Endothelial cell of umbilical vein (primary cell): ENCODE measurements at regions not wholly inside any gene's neighbourhood (a gene's known extent, or its start where the extent isn't known, plus 50 kb on each side); places are given as distances from the start of the nearest gene placed in this dataset.

Source experiments
- BruUV-seq: library from RNA; stranded (reverse); fragments of 400-500 nt; replicated peaks from 2 replicates; lab custom pipeline; 2021; lab: Mats Ljungman, UMichigan
- CTCF ChIA-PET: fragments of 300-600, 350-600 bp; sonication (Branson Sonifier 250); formaldehyde crosslinking; loops from one replicate; lab custom pipeline; 2021; ENCODE audit warnings: antibody characterized with exemption, inconsistent platforms; lab: Charles Lee
- POLR2A ChIA-PET: fragments of 300-600, 350-600 bp; sonication (Branson Sonifier 250); formaldehyde crosslinking; loops from one replicate; lab custom pipeline; 2021; ENCODE audit warnings: antibody characterized with exemption, inconsistent platforms; lab: Charles Lee
- DNase-seq: peaks from one replicate; pipeline ENCODE4 v3.0.0-alpha.2; 2011; ENCODE audit warnings: low read depth, low spot score
- FAIRE-seq: peaks from 2 replicates; lab custom pipeline; 2011; peaks lifted over from hg19 to GRCh38; lab: Jason Lieb, UNC
- H2AFZ ChIP-seq: 2 replicates; pipeline ENCODE4 v1.6.0; 2012; ENCODE audit warnings: low read depth, low read length, control low read depth, inconsistent platforms
- H3K27ac ChIP-seq: 2 replicates; pipeline ENCODE4 v1.5.1; 2011; ENCODE audit warnings: low read depth, mild to moderate bottlenecking, control low read depth, low read length, moderate library complexity; ENCODE audit not compliant: insufficient read depth
- H3K27me3 ChIP-seq, 2 experiments: 2 replicates each; pipeline versions ENCODE4 v1.6.0 to v1.6.1; 2011; ENCODE audit warnings: low read length in 2 of 2, mixed read lengths in 1 of 2; ENCODE audit not compliant: control insufficient read depth in 2 of 2, insufficient read depth in 2 of 2
- H3K36me3 ChIP-seq, 2 experiments: 2 replicates in 1 of 2; 3 replicates in 1 of 2; pipeline ENCODE4 v1.5.1; 2011; ENCODE audit warnings: low read length in 2 of 2, mild to moderate bottlenecking in 1 of 2, moderate library complexity in 1 of 2; ENCODE audit not compliant: control insufficient read depth in 2 of 2, insufficient read depth in 2 of 2; ENCODE audit errors: extremely low read depth in 1 of 2
- H3K4me1 ChIP-seq: 3 replicates; pipeline ENCODE4 v1.5.1; 2011; ENCODE audit warnings: mild to moderate bottlenecking, low read length; ENCODE audit not compliant: control insufficient read depth, insufficient read depth; ENCODE audit errors: extremely low read depth
- H3K4me2 ChIP-seq: 2 replicates; pipeline ENCODE4 v1.6.1; 2011; ENCODE audit warnings: low read length, control low read depth, mixed read lengths; ENCODE audit not compliant: insufficient read depth
- H3K4me3 ChIP-seq, 3 experiments: fragments of 200-600 bp in 1 of 3; sonication (generic), shearing (Covaris generic) in 1 of 3; replicated peaks in 1 of 3; 2 replicates each; pipeline ENCODE4 v1.5.1; 2011 to 2016; ENCODE audit warnings: control low read depth in 3 of 3, low read length in 3 of 3, mild to moderate bottlenecking in 2 of 3, inconsistent platforms in 1 of 3, low read depth in 1 of 3, moderate library complexity in 1 of 3; ENCODE audit not compliant: insufficient read depth in 1 of 3
- H3K79me2 ChIP-seq: 2 replicates; pipeline ENCODE4 v1.6.0; 2012; ENCODE audit warnings: low read length, inconsistent platforms; ENCODE audit not compliant: control insufficient read depth, insufficient read depth
- H3K9ac ChIP-seq: replicated peaks from 2 replicates; pipeline ENCODE3; 2011; ENCODE audit warnings: low read length, control low read depth; ENCODE audit not compliant: insufficient read depth; ENCODE audit errors: extremely low read depth
- H3K9me1 ChIP-seq: replicated peaks from 3 replicates; pipeline ENCODE4 v1.6.0; 2011; ENCODE audit warnings: mild to moderate bottlenecking, low read length; ENCODE audit not compliant: control insufficient read depth, insufficient read depth; ENCODE audit errors: extremely low read depth
- H3K9me3 ChIP-seq: replicated peaks from 2 replicates; pipeline ENCODE4 v1.5.1; 2012; ENCODE audit warnings: low read length, inconsistent platforms; ENCODE audit not compliant: control insufficient read depth, insufficient read depth
- H4K20me1 ChIP-seq: replicated peaks from 2 replicates; pipeline ENCODE3; 2011; ENCODE audit warnings: mild to moderate bottlenecking, low read length; ENCODE audit not compliant: control insufficient read depth, insufficient read depth; ENCODE audit errors: extremely low read depth
- CTCF ChIP-seq, 2 donors: IDR thresholded peaks; 1 replicate in 1 of 2; 2 replicates in 1 of 2; pipeline ENCODE4 v1.5.1; 2011; ENCODE audit warnings: low read length in 2 of 2, mild to moderate bottlenecking in 2 of 2, moderate library complexity in 2 of 2, control low read depth in 1 of 2, inconsistent platforms in 1 of 2, low read depth in 1 of 2; ENCODE audit not compliant: insufficient read depth in 1 of 2; ENCODE audit errors: extremely low read depth in 1 of 2
- EZH2 ChIP-seq: IDR thresholded peaks from 2 replicates; pipeline ENCODE4 v1.6.1; 2012; ENCODE audit warnings: borderline replicate concordance, low read depth, mild to moderate bottlenecking, moderate library complexity, low read length, inconsistent platforms; ENCODE audit not compliant: severe bottlenecking
- FOS ChIP-seq: IDR thresholded peaks from 2 replicates; pipeline ENCODE4 v1.6.1; 2011; ENCODE audit warnings: mild to moderate bottlenecking, low read length, moderate library complexity, borderline replicate concordance; ENCODE audit not compliant: insufficient read depth
- GATA2 ChIP-seq: IDR thresholded peaks from 2 replicates; pipeline ENCODE4 v1.7.0; 2011; ENCODE audit warnings: low read depth, mild to moderate bottlenecking, moderate library complexity, mixed read lengths, low read length; ENCODE audit not compliant: insufficient read length, insufficient read depth
- JUN ChIP-seq: IDR thresholded peaks from 2 replicates; pipeline ENCODE4 v1.6.1; 2011; ENCODE audit warnings: borderline replicate concordance, low read depth; ENCODE audit not compliant: insufficient read length, insufficient read depth
- MAX ChIP-seq: IDR thresholded peaks from 2 replicates; pipeline ENCODE4 v1.6.1; 2011; ENCODE audit not compliant: insufficient read depth, insufficient read length
- MYC ChIP-seq: IDR thresholded peaks from one replicate; pipeline ENCODE4 v1.6.1; 2011; ENCODE audit warnings: mild to moderate bottlenecking, low read depth, low read length
- POLR2A ChIP-seq: IDR thresholded peaks from 2 replicates; pipeline ENCODE4 v1.6.1; 2012; ENCODE audit warnings: low read depth, mild to moderate bottlenecking, control low read depth, low read length
- POLR2AphosphoS5 ChIP-seq: IDR thresholded peaks from 2 replicates; pipeline ENCODE4 v1.6.1; 2012; ENCODE audit warnings: low read depth, mild to moderate bottlenecking, control low read depth, low read length, moderate library complexity; ENCODE audit not compliant: insufficient read depth
- dilution Hi-C: fragments of 300-500 bp; cut with MboI; formaldehyde crosslinking; loops from one replicate; pipeline ENCODE4 v1.15.0; 2019; ENCODE audit warnings: low sequenced_read_pairs; ENCODE audit not compliant: extremely low pct_ligation_motif_present
- intact Hi-C: fragments of 100-400 bp; cut with micrococcal nuclease; formaldehyde crosslinking; loops from one replicate; pipeline ENCODE4 v1.10.0; 2022

- Histone ChIP-seq H3K9me3 (no peaks in the 10 kb centered on the region), H3K79me2 (no peaks in the 10 kb centered on the region), H4K20me1 (no peaks in the 10 kb centered on the region), H3K4me3 (no peak overlapping the region), H3K9ac (no peak overlapping the region), H3K36me3 (no peaks in the 10 kb centered on the region), H3K27me3 (no peaks in the 10 kb centered on the region), H3K4me2 (no peak overlapping the region), H3K4me1 (peaks cover 7% of the 10 kb centered on the region), H3K9me1 (no peaks in the 10 kb centered on the region), H2AFZ (no peak overlapping the region), H3K27ac (no peak overlapping the region)
- intact Hi-C loops (no loop called here), dilution Hi-C loops (no loop called here)
- POLR2A ChIA-PET = no interaction called here
- BruUV-seq = no TSS peak
- CTCF ChIA-PET = interaction anchor here (1.2 to 2.3 kb wide), 5 partner anchors 9 to 127 kb away, joined by 3 to 13 read pairs (median 5); no protein-coding TSS in a partner anchor
- TF ChIP-seq MYC = no peak
- no peak for TF ChIP-seq GATA2
- TF ChIP-seq JUN = no peak
- no peak for TF ChIP-seq POLR2AphosphoS5
- no peak for TF ChIP-seq EZH2
- no peak for TF ChIP-seq FOS
- TF ChIP-seq POLR2A = no peak
- TF ChIP-seq MAX = no peak
- no peak for TF ChIP-seq CTCF (IDR thresholded peaks at IDR 0.05; ENCODE audit: extremely low read depth in 1 of 2, insufficient read depth in 1 of 2, low read depth in 1 of 2, low read length in 2 of 2)
- FAIRE-seq (no peak), DNase-seq (no peak)
Observed at GRCh38 chr5:82367930-82368329, 89.8 kb upstream of the RPS23 start.
